MV-4-11 (cell line): ENCODE measurements at regions not wholly inside any gene's neighbourhood (a gene's known extent, or its start where the extent isn't known, plus 50 kb on each side); places are given as distances from the start of the nearest gene placed in this dataset.

Experiments used
- DNase-seq: peaks from one replicate; lab custom pipeline; 2025; lab: John Stamatoyannopoulos, UW

- DNase-seq = no peak
These were observed 59.6 kb upstream of the MAN2A1 start for GRCh38 chr5:109630093-109630492.

- DNase-seq = no peak
These were observed 61.1 kb upstream of the MAN2A1 start for GRCh38 chr5:109628591-109628990.

- DNase-seq = peak; percentile 41
These were observed 68.5 kb upstream of the MAN2A1 start for GRCh38 chr5:109621266-109621665.

- no peak for DNase-seq
These were observed 69.1 kb upstream of the MAN2A1 start for GRCh38 chr5:109620651-109621050.

GRCh38 chr5:109619606-109620005 lies 70.1 kb upstream of the MAN2A1 start:
- DNase-seq = peak; percentile 4

- peak; percentile 28 for DNase-seq
These were observed 70.7 kb upstream of the MAN2A1 start for GRCh38 chr5:109619021-109619460.

- DNase-seq = no peak
These were observed 74.7 kb upstream of the MAN2A1 start for GRCh38 chr5:109614981-109615380.

- no peak for DNase-seq
These were observed 75.4 kb upstream of the MAN2A1 start for GRCh38 chr5:109614301-109614700.

GRCh38 chr5:109612278-109612905 lies 77.3 kb upstream of the MAN2A1 start:
- DNase-seq = no peak

GRCh38 chr5:109611505-109611904 lies 78.2 kb upstream of the MAN2A1 start:
- DNase-seq = no peak

GRCh38 chr5:109611061-109611460 lies 78.7 kb upstream of the MAN2A1 start:
- no peak for DNase-seq

GRCh38 chr5:109610581-109610980 lies 79.1 kb upstream of the MAN2A1 start:
- DNase-seq = no peak

GRCh38 chr5:109605207-109605730 lies 84.5 kb upstream of the MAN2A1 start:
- no peak for DNase-seq

GRCh38 chr5:109604758-109605157 lies 85.0 kb upstream of the MAN2A1 start:
- DNase-seq = no peak

GRCh38 chr5:109601736-109602135 lies 88.0 kb upstream of the MAN2A1 start:
- DNase-seq = no peak

GRCh38 chr5:109597893-109598292 lies 91.8 kb upstream of the MAN2A1 start:
- no peak for DNase-seq

- DNase-seq = no peak
These were observed 95.5 kb upstream of the MAN2A1 start for GRCh38 chr5:109594217-109594616.

- no peak for DNase-seq
These were observed 98.9 kb upstream of the MAN2A1 start for GRCh38 chr5:109590799-109591198.

- DNase-seq = no peak
These were observed 99.7 kb upstream of the MAN2A1 start for GRCh38 chr5:109589986-109590385.

GRCh38 chr5:109589239-109589638 lies 100.5 kb upstream of the MAN2A1 start:
- DNase-seq = no peak

- no peak for DNase-seq
These were observed 101.3 kb upstream of the MAN2A1 start for GRCh38 chr5:109588281-109589035.

- no peak for DNase-seq
These were observed 104.6 kb upstream of the MAN2A1 start for GRCh38 chr5:109584986-109585599.

- DNase-seq = no peak
These were observed 109.5 kb upstream of the MAN2A1 start for GRCh38 chr5:109580225-109580624.
